GM19238 (cell line): ENCODE measurements at regions not wholly inside any gene's neighbourhood (a gene's known extent, or its start where the extent isn't known, plus 50 kb on each side); places are given as distances from the start of the nearest gene placed in this dataset.

ENCODE experiments used
- DNase-seq: peaks from one replicate; pipeline ENCODE4 v3.0.0; 2011; ENCODE audit warnings: low spot score; ENCODE audit not compliant: insufficient read length

- DNase-seq: no peak
Observed at GRCh38 chr3:107045791-107046190, 331.4 kb upstream of the CCDC54 start.

- DNase-seq: no peak
Observed at GRCh38 chr3:107055181-107055942, 321.9 kb upstream of the CCDC54 start.

DNA sequence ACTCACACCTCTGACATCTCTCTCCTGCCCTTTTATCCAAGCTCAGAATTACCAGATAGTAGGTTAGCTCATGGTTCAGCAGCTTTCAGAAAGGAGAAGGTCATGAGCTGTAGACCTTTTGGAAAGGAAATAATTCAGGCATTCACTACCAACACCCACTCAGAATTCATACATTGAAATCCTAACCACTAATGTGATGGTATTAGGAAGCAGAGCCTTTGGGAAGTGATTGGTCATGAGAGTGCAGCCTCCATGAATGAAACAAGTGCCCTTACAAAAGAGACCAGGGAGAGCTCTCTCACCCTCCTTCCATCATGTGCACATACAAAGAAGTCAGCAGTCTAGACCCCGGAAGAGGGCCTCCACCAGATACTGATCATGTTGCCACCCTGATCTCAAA is 315.8 kb upstream of the CCDC54 start:
- DNase-seq: no peak

- DNase-seq: no peak
Observed at GRCh38 chr3:107062310-107062709, 314.9 kb upstream of the CCDC54 start.

GRCh38 chr3:107062787-107063186 is 314.5 kb upstream of the CCDC54 start:
- DNase-seq: no peak

DNA sequence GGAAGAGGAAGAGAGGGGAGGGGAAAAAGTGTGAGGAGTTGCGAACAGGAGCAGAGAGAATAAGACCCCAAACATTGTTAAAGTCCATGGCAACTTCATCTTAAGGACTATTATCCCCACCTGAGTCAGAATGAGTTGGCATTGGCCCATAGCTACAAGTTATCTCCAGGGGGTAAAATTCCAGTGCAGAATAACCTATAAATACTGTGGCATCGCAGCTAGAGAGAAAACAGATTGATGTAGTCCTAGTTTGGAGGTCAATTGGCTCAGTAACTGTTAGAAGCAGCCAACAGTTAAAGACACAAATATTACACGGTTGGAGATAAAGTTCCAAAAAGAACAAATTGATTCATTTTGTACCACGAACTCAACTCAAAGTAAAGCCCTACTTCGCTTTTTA is 313.9 kb upstream of the CCDC54 start:
- DNase-seq: no peak

- peak; percentile 14 for DNase-seq
Observed at GRCh38 chr3:107064405-107065060, 312.7 kb upstream of the CCDC54 start.

GRCh38 chr3:107065094-107065861 is 312.0 kb upstream of the CCDC54 start:
- no peak for DNase-seq

DNA sequence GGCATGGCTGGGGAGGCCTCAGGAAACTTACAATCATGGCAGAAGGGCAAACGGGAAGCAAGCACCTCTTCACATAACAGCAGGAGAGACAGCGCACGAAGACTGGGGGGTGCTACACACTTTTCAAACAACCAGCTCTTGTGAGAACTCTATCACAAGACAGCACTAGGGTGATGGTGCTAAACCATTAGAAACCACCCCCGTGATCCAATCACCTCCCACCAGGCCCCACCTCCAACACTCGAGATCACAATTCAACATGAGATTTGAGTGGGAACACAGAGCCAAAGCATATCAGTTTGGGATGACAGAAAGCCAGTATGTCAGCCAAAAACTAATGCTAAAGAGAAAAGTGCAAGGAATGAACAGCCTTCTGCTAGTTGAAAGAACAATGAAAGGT is 309.8 kb upstream of the CCDC54 start:
- DNase-seq: no peak

GRCh38 chr3:107068980-107069379 is 308.3 kb upstream of the CCDC54 start:
- no peak for DNase-seq

DNA sequence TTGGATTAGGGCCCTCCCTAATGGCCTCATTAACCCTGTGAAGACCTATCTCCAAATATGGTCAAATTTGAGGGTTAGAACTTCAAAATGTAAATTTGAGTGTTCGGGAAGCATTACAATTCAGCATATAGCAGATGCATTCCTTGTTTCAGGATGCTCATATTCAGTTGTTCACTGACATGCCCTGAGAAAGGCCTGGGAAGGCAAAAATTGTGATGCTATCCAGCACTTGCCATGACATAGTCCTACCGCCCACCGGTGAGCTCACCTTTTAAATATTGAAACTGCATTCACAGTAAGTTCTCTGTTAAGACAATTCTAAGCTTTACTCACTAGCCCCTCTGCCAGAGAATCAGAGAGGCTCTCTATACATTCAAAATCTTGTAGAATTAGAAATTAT is 300.3 kb upstream of the CCDC54 start:
- DNase-seq: no peak

GRCh38 chr3:107077391-107077790 is 299.8 kb upstream of the CCDC54 start:
- no peak for DNase-seq

DNA sequence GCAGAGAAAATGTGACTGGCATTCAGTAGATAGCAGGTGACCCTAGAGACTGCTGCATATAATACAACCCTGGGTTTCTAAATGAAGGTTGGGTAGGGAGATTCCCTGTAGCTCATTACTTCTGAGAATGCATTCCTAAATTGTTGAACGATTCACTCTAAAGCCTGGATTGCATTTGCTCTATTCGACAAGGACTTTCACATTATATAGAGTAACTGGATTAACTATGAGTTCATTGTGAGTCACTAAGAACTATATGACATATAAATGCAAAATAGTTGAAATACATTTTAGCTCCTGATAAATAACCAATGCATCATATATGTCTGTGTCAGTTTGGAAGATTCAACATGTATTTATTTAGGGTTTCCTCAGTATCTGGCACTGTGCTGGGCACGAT is 294.7 kb upstream of the CCDC54 start:
- DNase-seq: no peak

GRCh38 chr3:107085261-107085660 is 292.0 kb upstream of the CCDC54 start:
- DNase-seq: no peak

- no peak for DNase-seq
Observed at GRCh38 chr3:107092121-107092520, 285.1 kb upstream of the CCDC54 start.

DNA sequence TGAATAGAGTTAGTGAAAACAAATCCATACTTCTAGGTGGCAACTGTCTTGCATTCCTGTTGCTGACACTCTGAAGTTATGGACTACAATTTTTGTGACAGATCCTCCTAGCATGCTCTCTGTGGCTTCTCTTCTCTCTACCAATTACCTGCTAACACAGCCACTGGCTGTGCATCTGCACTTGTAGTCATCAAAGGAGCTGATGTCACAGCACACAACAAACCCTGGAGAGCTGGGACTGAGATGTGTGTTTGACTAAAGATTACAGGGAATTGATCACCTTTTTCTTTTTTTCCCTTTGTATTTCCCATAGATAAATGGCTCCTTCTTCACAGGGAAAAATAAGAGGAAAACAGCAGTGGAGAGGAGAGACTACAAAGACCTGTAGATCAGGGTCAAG is 278.4 kb upstream of the CCDC54 start:
- DNase-seq: no peak

DNA sequence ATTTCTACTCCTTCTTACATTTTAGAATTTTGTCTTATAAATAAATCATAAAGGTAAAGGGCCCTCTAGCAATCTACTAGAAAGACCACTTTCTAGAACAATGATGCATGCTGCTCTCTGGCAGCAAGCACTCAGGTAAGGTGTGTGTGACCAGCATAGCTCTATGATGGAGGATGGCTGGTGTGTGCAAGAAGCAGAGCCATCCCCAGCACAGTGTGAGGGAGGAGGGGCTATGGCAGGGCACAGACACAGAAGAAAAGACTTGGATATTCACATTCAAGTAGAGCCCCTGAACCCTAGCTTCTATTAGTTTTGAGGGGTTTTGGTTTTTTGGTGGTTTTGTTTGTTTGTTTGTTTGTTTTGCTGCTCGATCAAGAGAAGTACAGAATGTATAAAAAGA is 277.1 kb upstream of the CCDC54 start:
- no peak for DNase-seq

- no peak for DNase-seq
Observed at GRCh38 chr3:107100573-107100972, 276.7 kb upstream of the CCDC54 start.

DNA sequence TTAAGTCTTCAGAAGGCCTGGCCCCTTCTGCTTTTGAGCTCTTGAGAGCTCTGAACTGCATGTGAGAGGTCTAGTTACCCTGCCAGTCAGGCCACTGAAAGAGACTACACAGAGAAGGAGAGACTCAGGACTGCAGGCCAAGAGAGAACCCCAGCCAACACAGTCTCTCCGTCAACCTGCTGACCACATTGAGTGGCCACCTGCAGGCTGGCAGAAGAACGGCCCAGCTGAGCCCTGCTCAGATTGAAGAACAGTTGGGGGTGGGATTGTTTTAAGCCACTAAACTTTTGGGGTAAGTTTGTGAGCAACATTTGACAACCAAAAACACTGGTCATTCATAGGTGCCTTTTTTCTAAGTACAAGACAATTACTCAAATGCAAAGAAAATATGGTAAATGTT is 273.5 kb upstream of the CCDC54 start:
- DNase-seq: no peak

- no peak for DNase-seq
Observed at GRCh38 chr3:107106316-107106715, 270.9 kb upstream of the CCDC54 start.

DNA sequence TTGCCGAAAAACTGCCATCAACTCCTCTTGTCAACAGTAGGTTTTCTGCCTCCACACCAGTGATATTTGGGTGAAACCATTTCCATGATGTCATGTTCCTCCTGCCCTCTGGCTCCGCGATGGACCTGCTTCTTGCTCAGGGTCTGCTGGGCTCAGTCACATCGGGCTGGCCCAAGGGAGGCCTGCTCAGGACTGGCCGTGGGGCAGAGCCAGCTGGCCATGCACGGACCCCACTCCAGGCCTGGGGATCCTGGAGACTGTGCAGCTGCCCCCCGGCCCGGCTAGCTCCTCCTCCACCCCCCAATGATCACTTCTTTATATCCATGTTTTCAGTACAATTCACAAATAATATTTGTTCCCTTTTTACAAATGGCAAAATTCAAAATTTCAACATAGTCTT is 270.3 kb upstream of the CCDC54 start:
- no peak for DNase-seq

DNA sequence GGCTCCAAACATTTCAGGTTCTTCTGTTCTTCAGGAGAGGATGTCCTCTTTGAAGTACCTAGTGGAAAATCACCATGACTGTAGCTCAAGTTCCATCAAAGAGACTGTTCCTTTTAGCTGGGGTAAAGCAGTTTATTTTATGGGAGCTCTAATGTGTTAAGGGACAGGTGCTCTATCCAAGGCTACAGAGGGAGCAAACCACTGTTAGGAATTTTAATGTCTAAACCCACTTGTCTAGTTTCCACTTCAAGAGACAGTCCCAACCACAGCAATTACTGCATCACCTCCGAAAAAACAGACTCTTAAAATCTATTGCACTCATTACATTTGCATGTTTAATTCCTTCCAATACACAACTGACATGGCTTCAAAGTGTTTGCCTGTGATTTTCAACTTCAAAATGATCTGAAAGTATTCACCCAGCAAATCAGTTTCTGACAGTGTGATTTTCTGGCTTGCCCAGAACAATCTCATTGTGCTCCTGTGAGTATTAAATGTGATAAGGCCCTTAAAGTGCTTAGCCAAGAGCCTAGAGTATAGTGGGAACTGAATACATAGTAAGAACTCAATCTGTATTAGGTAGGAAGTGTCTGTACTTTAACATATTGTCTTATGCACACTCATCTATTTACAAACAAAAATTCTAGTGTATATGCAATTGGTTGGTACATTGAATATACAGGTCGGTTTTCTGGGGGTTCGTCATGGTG is 266.5 kb upstream of the CCDC54 start:
- DNase-seq: no peak
